Mucosa of descending colon (tissue), 3 donors: ENCODE measurements at regions not wholly inside any gene's neighbourhood (a gene's known extent, or its start where the extent isn't known, plus 50 kb on each side); places are given as distances from the start of the nearest gene placed in this dataset.
"Not testable (repeated sequence)": the region's sequence is repeated elsewhere in the genome, so short reads cannot be mapped to it uniquely, and the experiment has no call there.

ENCODE experiments used
- ATAC-seq: fragments of 200-7000 bp; cut with Tn5 transposase; one replicate; pipeline ENCODE4 v1.9.1; 2020; ENCODE audit warnings: mild to moderate bottlenecking, moderate library complexity
- DNase-seq, 3 donors: peaks; one replicate each; pipeline ENCODE4 v3.0.0-alpha.2; 2020
- H3K36me3 ChIP-seq: fragments of 200-600 bp; one replicate; pipeline ENCODE4 v1.8.0; 2021; ENCODE audit warnings: low read depth, mild to moderate bottlenecking
- H3K4me1 ChIP-seq: fragments of 200-600 bp; one replicate; pipeline ENCODE4 v1.8.0; 2021; ENCODE audit warnings: low read depth, mild to moderate bottlenecking
- H3K4me3 ChIP-seq: fragments of 200-600 bp; one replicate; pipeline ENCODE4 v1.8.0; 2021; ENCODE audit warnings: mild to moderate bottlenecking
- H3K9me3 ChIP-seq: fragments of 200-600 bp; one replicate; pipeline ENCODE4 v1.8.0; 2021; ENCODE audit warnings: mild to moderate bottlenecking
- intact Hi-C, 2 donors: fragments of 100-400 bp; cut with DNase I in 1 of 2; cut with micrococcal nuclease in 1 of 2; formaldehyde crosslinking; loops; one replicate each; pipeline versions ENCODE4 v1.11.0 to v1.11.1; 2022; cut with DNase I, micrococcal nuclease
- TF ChIP-seq, protein P1 (sequence below): fragments of 200-600 bp; IDR thresholded peaks from one replicate; pipeline ENCODE4 v1.8.0; 2022; ENCODE audit warnings: antibody characterized with exemption, mild to moderate bottlenecking
- donor health status: DM: no; HTN: no; CAD: no; lungs with moderate emphysema.
- donor health status: DM: no; HTN: no; CAD: no.
- donor health status: DM: no; HTN: yes; CAD: no.

DNA sequence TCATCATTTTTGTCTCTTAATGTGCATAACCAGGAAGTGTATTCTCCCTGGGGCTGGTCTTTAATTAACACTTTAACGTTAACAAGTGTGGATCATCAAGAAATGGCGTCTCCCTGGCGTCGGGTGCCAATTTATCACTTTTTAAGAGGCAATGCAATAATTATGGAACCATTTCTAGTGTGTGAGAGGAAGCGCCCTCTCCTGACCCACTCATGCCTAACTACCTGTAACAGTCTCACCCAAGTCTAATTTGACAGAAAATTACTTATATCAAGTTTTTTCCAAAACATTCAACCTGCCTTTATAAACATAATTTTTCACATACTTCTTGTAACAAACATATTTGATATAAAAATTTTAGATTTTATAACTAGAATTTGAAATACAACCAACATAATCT lies 905.3 kb upstream of the MDGA2 start:
- TF ChIP-seq, protein P1, sequence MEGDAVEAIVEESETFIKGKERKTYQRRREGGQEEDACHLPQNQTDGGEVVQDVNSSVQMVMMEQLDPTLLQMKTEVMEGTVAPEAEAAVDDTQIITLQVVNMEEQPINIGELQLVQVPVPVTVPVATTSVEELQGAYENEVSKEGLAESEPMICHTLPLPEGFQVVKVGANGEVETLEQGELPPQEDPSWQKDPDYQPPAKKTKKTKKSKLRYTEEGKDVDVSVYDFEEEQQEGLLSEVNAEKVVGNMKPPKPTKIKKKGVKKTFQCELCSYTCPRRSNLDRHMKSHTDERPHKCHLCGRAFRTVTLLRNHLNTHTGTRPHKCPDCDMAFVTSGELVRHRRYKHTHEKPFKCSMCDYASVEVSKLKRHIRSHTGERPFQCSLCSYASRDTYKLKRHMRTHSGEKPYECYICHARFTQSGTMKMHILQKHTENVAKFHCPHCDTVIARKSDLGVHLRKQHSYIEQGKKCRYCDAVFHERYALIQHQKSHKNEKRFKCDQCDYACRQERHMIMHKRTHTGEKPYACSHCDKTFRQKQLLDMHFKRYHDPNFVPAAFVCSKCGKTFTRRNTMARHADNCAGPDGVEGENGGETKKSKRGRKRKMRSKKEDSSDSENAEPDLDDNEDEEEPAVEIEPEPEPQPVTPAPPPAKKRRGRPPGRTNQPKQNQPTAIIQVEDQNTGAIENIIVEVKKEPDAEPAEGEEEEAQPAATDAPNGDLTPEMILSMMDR = no peak
- Histone ChIP-seq H3K36me3 (no peaks in the 10 kb centered on the region), H3K4me1 (no peaks in the 10 kb centered on the region), H3K4me3 (no peak overlapping the region), H3K9me3 (peaks cover 27% of the 10 kb centered on the region)
- intact Hi-C loops = no loop called here
- DNase-seq = no peak
- no peak for ATAC-seq

DNA sequence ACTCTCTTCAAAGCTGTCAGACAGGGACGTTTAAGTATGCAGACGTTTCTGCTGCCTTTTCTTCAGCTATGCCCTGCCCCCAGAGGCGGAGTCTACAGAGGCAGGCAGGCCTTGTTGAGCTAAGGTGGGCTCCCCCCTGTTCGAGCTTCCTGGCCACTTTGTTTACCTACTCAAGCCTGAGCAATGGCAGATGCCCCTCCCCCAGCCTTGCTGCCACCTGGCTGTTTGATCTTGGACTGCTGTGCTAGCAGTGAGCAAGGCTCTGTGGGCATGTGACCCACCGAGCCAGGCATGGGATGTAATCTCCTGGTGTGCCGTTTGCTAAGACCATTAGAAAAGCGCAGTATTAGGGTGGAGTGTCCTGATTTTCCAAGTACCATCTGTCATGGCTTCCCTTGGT lies 900.4 kb upstream of the MDGA2 start:
- Histone ChIP-seq H3K4me1 (no peaks in the 10 kb centered on the region), H3K9me3 (peaks cover 22% of the 10 kb centered on the region), H3K4me3 (no peak overlapping the region), H3K36me3 (no peaks in the 10 kb centered on the region)
- DNase-seq = no peak
- TF ChIP-seq, protein P1 = no peak
- intact Hi-C loops = no loop called here
- ATAC-seq = no peak

DNA sequence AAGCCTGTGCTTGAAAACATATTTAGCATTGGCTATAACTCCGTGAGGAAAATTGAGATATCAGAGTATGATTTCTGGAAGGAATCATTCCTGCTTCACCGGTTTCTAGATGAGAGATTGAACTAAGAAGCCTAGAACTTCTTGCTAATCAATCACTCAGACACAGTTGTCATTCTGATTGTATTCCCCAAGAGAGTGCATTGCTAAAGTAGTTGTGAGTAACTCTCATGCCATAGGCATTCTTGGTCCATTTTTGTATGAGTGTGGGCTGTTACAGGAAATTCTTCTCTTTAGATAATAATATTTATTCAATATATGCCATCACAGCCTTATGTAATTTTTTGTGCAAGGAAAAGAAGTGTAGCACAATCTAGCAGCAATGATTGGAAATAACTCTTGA lies 893.3 kb upstream of the MDGA2 start:
- Histone ChIP-seq H3K36me3 (no peaks in the 10 kb centered on the region), H3K9me3 (peaks cover 31% of the 10 kb centered on the region), H3K4me1 (no peaks in the 10 kb centered on the region), H3K4me3 (no peak overlapping the region)
- DNase-seq (no peak), ATAC-seq (no peak)
- TF ChIP-seq, protein P1 = no peak
- intact Hi-C loops = no loop called here

DNA sequence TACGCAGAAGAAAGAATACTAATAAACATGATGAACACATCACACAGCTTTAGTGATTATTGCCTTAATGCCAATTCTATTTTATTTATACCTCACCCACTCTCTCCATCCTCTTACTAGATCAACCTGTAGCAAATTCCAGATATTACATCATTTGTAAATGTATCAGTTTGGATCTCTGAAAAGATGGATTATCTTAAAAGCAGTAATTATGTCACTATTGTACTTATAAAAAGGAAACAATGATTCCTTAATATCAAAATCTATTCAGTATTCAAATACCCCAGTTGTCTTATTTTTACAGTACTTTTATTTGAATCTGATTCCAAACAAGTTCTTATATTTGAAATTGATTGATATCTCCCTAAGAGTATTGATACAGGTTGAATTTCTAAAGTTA lies 892.8 kb upstream of the MDGA2 start:
- ATAC-seq = no peak
- no peak for DNase-seq
- TF ChIP-seq, protein P1 = no peak
- no peak overlapping the region for H3K4me3 ChIP-seq
- no peaks in the 10 kb centered on the region for H3K36me3 ChIP-seq
- intact Hi-C loops = no loop called here
- peaks cover 36% of the 10 kb centered on the region for H3K9me3 ChIP-seq
- no peaks in the 10 kb centered on the region for H3K4me1 ChIP-seq

DNA sequence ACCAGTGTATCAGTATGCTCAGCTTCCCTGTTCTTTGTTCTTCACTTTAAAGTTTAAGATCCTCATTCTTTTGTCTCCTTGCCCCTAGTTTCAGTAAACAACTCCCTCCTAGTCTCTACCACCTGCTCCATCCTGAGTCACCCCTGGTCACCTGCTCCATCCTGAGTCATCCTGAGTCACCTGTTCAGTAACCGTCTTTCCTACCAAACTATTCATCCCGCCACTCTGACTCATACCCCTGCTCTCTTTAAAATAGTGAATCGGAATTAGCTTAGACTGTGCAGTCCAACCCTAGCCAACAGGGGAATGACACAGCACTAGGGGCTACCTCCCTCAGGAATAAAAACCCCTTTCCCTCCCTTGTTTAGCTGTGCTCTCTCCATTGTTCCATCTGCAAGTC lies 888.1 kb upstream of the MDGA2 start:
- TF ChIP-seq, protein P1 = no peak
- DNase-seq (no peak), ATAC-seq (no peak)
- intact Hi-C loops = no loop called here
- Histone ChIP-seq H3K9me3 (peaks cover 52% of the 10 kb centered on the region), H3K4me3 (no peak overlapping the region), H3K36me3 (no peaks in the 10 kb centered on the region), H3K4me1 (no peaks in the 10 kb centered on the region)

DNA sequence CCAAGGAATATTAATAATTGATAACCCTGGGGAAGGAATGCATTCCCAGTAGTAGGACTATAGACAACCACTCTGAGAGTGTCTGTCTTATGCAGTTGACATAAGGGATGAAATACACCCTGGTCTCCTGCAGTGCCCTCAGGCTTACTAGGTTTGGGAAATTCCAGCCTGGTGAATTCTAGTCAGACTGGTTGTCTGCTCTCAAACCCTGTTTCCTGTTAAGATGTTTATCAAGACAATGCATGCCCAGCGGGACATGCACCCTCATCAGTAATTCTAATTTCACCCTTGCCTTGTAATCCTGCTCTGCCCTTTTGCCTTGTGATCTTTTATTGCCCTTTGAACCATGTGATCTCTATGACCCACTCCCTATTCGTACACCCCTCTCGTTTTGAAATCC lies 886.0 kb upstream of the MDGA2 start:
- H3K4me3 ChIP-seq, H3K36me3 ChIP-seq, ATAC-seq, DNase-seq, intact Hi-C loops, H3K4me1 ChIP-seq: not testable (repeated sequence)
- peaks cover 53% of the 10 kb centered on the region for H3K9me3 ChIP-seq
